ENCODE measurements at regions not wholly inside any gene's neighbourhood (a gene's known extent, or its start where the extent isn't known, plus 50 kb on each side); places are given as distances from the start of the nearest gene placed in this dataset.

GRCh38 chr2:153196378-153197058, 282.0 kb downstream of the RPRM start:
- DNase-seq (ENCODE audit: low spot score): no peak

DNA sequence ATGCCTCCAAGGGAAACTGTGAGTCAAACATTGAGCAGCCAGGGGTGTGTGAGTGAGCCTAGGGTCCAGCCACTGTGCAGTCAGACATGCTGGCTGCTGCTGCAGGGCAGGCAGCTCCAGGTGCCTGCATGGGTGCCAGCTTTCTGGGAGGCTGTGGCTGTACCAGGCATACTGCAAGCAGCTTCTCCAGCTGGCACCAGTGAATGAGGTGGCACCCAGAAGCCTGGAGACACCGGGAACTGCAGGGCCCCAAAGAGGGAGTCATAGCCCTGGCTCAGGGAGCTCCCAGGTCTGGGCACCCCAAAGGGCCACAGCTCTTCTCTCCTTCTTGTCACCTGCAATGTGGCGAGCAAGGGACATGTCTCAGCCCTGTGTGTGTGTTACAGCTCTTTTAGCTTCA, 283.2 kb downstream of the RPRM start:
- DNase-seq (ENCODE audit: low spot score): no peak

GRCh38 chr2:153189091-153189888, 289.3 kb downstream of the RPRM start:
- no peak for DNase-seq (ENCODE audit: low spot score)

- no peak for DNase-seq (ENCODE audit: low spot score)
Observed at GRCh38 chr2:153179808-153180207, 298.8 kb downstream of the RPRM start.

GRCh38 chr2:153169609-153170008, 309.0 kb downstream of the RPRM start:
- DNase-seq (ENCODE audit: low spot score): no peak

DNA sequence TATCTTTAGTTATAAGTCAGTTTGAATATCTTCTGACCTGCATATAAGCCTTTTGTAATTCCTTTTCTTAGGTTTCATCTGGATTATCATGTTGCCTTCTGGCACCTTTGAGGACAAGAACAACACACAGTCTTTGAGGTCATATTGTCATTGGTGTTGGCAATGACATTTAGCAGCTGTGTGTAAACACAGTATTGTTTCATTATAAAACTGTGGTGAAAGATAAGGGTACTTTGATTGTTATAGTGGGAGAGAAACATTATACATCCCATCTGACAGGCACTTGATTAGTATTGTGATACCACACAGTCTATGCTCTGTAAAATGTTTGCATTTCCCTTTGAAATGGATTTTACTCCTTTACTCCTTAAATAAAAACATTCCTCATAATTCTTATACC, 313.5 kb downstream of the RPRM start:
- DNase-seq (ENCODE audit: low spot score): no peak

GRCh38 chr2:153163055-153163454, 315.5 kb downstream of the RPRM start:
- DNase-seq (ENCODE audit: low spot score): peak; percentile 3

- DNase-seq (ENCODE audit: low spot score): no peak
Observed at GRCh38 chr2:153156743-153157142, 321.8 kb downstream of the RPRM start.

DNA sequence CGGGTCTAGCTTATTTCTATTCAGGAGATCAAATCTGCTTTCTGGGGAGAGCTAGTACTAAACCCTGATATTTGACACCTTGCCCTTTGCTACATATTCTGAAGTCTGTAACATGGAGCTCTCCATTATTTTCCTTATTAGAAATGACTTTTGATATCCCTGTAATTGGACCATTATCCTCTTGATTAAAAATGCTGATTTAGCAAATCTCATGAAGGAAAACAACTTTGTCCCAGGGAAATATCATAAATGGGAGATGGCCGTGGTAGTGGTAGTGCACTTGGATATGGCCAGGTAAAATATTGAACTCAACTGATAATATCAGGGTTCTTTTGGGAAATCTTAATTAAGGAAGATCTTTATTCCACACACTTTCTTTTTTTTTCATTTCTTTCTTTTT, 326.5 kb downstream of the RPRM start:
- DNase-seq (ENCODE audit: low spot score): no peak

- no peak for DNase-seq (ENCODE audit: low spot score)
Observed at GRCh38 chr2:153145470-153145978, 333.0 kb downstream of the RPRM start.

GRCh38 chr2:153143540-153143939, 335.0 kb downstream of the RPRM start:
- no peak for DNase-seq (ENCODE audit: low spot score)

- DNase-seq (ENCODE audit: low spot score): no peak
Observed at GRCh38 chr2:153140498-153140897, 338.1 kb downstream of the RPRM start.

DNA sequence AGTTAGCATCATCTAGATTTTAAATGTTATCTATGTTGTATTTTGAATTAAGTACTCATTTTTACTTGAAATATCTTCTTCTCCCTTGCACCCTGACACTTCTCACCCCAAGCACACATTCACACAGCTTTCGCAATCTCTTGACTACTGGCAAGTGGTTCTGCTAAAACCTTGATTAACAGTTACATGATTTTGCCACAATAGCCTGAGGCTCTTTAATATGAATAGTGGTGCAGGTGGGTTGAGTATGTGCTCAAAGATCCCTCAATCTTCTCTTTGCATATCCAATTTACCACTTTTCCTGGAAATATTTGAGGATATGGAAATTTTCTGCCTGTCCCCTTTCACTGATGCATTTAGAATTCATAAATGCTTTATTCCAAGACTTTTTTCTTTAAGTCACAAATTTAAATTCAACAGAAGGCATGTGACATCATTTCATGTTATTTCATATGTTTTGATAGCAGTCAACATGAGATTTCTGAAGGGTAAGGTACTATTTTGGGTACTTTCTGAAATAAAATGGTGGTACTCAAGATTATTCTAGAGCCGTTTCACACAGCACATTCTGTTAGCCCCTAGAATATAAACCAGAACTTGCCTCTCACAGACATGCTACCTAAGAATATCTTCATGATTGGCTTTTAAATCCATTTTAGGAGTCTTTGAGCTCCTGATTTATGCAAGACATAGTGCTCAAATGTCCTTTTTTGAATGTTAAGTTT, 339.7 kb downstream of the RPRM start:
- DNase-seq (ENCODE audit: low spot score): no peak

DNA sequence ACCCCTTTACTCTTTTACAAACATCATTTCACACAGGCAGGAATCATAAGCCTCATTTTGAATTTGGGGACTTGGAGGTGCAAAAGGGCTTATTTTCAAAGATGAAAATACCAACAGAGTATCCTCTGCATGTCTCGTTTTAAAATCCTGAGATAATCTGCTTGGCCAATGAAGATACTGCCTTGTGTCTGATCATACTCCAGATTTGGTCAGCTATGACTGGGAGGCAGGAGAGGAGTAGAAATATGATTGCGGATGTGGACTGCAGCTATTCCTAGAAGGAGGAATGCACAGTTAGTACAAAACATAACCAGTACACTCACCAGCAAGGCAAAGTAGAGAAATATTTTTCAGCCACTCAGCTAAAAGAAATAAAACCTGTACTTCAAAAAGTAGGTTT, 342.3 kb downstream of the RPRM start:
- DNase-seq (ENCODE audit: low spot score): no peak

DNA sequence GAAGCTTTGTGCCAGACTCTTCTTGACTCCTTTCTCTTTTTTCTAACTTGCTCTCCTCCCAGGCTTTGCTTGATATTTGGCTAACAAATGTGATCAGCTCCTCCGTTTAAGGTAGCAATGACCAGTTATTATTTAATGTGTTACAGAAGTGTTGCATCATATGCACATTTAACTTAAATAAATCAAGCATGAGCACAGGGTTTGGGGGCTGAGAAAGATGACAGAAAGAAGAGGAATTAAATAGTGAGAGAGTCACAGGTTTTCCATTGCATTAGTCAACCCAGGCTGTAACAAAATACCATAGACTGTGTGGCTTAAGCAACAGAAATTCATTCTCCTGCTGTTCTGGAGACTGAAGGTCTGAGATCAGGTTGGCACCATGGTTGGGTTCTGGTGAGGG, 343.8 kb downstream of the RPRM start:
- DNase-seq (ENCODE audit: low spot score): no peak

DNA sequence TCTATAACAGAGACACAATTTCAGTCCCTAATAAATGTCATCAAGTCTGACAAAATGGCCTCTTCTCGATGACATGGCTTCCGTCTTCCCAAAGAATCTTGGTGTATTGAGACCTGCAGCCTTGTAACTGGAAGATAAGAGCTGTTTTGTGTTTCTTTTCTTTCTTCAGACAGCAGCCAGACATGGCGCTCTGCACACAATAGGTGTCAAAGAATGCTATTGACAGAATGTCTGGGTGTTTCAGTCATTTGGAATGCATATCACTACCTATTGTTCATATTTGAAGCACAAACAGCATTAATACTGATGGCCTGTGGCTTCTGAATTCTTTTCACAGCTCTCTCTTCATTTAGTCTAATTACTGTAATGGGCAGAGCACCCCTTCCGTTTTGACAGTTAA, 344.8 kb downstream of the RPRM start:
- DNase-seq (ENCODE audit: low spot score): no peak

- DNase-seq (ENCODE audit: low spot score): no peak
Observed at GRCh38 chr2:153132418-153132817, 346.1 kb downstream of the RPRM start.

DNA sequence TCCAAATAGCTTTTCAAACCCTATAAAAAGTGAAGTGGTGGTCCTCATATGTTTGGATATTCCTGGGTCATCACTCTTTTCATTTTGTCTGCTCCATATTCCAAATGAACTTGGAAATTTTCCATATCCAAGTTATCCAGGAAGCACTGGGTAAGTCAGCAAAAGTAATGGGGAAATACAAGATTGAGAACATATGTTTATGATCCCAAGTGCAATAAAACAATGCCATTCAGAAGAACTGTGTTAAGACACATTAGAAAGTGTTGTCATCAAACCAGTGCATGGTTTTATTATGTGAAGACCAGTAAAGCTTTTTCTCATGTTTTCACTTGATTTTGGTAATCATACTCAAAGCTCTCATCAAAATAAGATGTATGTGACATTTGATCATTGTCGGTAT, 363.4 kb downstream of the RPRM start:
- DNase-seq (ENCODE audit: low spot score): no peak

DNA sequence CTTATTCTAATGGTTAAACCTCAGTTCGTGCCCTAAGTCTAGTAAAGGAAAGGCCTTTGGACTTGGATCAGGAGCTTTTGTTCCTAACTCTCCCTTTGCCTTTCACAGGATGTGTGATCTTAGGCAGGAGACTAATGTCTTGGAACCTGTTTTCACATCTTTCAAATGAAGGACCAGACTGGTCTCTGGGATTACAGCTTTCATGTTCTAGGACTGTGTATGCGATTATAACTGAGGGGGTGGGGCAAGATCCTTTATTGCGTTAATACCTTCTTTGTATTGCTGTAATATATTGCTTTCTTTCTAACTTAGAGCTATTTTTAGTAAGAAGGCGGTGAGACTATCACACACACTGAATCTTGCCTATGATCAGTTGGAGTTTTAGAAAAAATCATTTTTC, 368.1 kb downstream of the RPRM start:
- DNase-seq (ENCODE audit: low spot score): no peak

- DNase-seq (ENCODE audit: low spot score): no peak
Observed at GRCh38 chr2:153109793-153110192, 368.8 kb downstream of the RPRM start.

GRCh38 chr2:153106802-153107477, 371.6 kb downstream of the RPRM start:
- no peak for DNase-seq (ENCODE audit: low spot score)

DNA sequence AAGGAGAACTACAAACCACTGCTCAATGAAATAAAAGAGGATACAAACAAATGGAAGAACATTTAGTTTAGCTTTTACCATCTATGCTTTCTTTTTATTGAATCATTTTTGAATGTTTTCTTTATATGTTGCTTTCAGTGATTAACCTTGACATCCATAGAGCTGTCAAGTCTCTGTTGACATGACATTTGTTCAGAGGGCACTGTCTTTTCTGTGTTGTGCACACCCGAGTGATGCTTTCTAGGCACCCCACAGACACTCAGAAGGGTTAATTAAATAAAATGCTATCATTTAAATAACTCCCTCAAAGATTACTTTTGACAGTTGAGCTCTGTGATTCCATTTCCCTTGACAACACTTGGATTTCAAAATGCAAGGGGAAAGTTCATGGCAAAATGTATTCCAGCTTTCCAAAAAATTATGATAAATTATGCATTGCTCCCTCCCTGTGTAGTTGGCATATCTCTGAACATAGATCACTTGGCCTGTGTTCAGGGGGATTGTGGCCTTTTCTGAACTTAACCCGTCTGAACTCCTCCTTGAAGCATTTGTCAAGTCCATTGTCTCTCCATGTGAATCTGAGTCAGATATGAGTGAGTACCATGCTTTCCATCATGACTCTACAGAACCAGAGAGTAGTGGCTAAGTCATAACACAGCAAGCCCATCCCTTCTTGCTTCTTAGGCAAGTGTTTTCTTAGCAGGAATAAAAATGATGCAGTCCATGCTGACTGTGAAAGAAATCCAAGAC, 372.6 kb downstream of the RPRM start:
- no peak for DNase-seq (ENCODE audit: low spot score)
